ENCODE measurements at regions not wholly inside any gene's neighbourhood (a gene's known extent, or its start where the extent isn't known, plus 50 kb on each side); places are given as distances from the start of the nearest gene placed in this dataset.
"Not testable (repeated sequence)": the region's sequence is repeated elsewhere in the genome, so short reads cannot be mapped to it uniquely, and the experiment has no call there.

DNA sequence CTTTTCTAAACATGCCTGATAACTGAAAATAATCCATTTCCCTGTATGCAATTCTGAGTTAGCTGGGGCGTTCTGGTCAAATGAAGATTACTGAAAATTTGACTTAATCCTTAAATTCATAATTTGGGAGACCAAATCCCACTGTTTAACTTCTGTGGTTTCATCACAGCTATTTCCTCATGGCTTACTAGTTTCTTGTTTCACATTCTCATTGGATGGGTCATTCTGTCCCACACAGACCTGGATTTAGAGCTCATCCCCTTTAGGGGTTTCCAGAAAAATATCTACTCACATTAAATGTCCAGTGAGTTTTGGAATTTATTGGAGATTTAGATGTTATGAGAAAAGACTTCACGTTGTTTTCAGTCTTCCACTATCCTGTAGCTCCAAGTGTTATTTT is 709.3 kb upstream of the KLHL1 start:
- DNase-seq (ENCODE audit: low read depth in 4 of 4, low spot score in 2 of 4) = no peak

DNA sequence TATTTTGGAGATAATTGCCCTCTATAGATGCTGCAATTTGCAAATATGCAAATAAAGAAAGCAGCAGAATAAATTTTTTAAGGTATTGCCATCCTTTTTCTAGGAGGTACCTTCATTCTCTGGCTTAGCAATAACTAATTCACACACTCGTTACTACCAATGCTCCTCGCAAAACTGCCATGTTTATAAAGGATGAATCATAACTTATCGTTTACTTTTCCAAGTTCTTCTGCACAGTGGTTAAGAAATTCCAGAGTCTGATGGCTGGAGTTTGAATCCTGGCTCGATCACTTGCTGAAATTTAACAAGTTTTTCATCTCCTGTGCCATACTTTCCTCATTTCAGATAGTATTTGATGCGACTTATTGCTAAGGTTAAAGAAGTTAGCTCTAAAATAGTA is 708.6 kb upstream of the KLHL1 start:
- no peak for DNase-seq (ENCODE audit: low read depth in 4 of 4, low spot score in 2 of 4)

DNA sequence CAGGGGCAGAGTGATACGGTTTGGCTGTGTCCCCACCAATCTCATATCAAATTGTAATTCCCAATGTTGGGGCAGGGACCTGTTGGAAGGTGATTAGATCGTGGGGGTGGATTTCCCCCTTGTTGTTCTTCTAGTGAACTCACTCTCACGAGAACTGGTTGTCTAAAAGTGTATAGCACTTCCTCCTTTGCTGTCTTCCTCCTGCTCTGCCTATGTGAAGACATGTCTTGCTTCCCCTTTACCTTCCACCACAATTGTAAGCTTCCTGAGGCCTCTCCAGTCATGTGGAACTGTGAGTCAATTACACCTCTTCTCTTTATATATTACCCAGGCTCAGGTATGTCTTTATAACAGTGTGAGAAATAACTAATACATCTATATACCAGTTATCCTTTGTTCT is 706.4 kb upstream of the KLHL1 start:
- no peak for DNase-seq (ENCODE audit: low read depth in 4 of 4, low spot score in 2 of 4)

DNA sequence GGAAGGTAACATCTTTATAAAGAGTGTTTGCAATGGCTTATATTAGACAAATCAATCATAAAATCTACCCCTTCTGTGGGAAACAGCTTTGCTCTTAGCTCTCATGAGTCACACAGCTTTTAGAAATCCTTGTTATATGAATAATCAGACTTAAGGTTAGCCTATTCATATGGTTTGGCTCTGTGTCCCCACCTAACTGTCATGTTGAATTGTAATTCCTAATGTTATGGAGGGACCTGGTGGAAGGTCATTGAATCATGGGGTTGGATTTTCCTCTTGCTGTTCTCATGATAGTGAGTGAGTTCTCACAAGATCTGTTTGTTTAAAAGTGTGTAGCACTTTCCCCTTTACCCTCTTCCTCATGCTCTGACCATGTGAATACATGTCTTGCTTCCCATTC is 704.2 kb upstream of the KLHL1 start:
- DNase-seq (ENCODE audit: low read depth in 4 of 4, low spot score in 2 of 4) = no peak

DNA sequence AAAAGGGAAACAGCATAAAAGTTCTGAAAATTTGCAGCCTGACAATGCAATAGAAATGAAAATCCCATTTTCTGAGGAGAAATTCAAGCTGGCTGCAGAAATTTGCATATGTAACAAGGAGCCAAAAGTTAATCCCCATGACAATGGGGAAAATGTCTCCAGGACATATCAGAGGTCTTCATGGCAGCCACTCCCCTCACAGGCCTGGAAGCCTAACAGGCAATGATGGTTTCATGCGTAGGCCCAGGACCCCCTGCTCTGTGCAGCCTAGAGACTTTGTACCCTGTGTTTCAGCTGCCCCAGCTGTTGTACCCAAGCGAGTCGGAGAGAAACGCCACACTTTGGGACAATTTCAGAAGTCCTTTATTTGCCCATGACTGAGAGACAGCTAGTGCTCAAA is 701.3 kb upstream of the KLHL1 start:
- DNase-seq (ENCODE audit: low read depth in 4 of 4, low spot score in 2 of 4) = no peak

DNA sequence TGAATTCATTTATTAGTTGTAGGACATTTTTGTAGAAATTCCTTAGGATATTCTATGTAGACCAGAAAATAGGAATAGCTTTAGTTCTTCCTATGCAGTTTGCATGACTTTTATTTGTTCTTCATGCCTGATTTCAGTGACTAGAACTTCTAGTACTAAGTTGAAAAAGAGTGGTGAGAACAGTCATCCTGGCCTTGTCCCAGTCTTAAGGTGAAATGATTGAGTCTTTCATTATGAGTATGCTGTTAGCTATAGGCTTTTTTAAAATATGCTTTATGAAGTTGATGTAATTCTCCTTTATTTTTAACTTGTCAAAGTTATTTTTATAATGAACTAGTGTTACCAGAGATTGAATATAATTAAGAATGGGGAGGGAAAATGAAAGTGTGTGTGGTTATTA is 690.1 kb upstream of the KLHL1 start:
- no peak for DNase-seq (ENCODE audit: low read depth in 4 of 4, low spot score in 2 of 4)

DNA sequence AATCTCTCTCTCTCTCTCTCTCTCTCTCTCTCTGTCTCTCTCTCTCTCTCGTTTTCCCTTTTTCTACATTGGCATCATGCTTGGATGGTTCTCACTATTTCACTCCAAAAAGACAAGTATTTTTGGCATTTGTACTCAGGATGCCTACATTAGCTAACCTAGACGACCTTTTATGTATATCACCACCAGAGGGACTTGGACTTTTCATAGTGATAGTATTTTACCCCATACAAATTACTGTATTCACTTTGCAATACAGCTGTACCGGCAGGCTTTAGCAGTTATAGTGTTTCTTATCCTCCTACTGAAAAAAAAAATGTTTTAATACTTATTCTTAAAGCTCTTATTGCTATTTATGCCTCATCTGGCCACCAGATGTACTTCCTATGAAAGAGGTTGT is 687.2 kb upstream of the KLHL1 start:
- no peak for DNase-seq (ENCODE audit: low read depth in 4 of 4, low spot score in 2 of 4)

DNA sequence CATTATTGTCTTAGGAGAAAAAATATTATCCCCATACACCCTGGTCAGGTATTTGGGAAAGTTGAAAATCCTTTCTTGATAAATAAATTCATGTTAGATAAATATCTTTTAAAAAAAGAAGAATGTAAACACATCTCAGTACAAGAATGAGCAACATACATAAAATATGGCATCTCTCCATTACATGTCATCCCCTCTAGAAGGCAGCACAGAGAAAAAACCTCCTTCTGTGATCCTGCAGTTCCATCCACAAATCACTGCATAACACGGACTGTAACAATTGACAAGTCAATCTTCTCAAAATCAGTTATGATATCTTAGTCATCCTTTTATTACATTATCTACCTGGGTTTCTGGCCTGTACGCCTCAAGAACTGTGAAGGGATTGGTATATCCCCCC is 683.9 kb upstream of the KLHL1 start:
- no peak for DNase-seq (ENCODE audit: low read depth in 4 of 4, low spot score in 2 of 4)

DNA sequence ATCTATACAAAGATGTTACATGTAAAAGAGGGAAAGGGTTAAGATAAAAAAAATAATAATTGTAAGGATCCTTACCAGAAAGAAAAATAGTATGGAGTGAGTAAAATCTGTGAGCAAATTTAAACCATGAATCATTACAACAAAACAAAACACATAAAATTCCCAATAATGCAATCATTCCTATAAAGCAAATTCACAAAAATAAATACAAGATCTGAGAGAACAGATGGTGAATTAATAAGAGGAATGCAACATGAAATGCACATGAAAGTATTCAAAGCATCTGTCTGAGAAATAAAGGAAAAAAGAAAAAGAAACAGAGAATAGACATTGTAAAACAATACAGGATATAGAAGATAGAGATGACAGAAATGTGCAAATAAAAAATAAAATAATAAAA is 681.5 kb upstream of the KLHL1 start:
- DNase-seq (ENCODE audit: low read depth in 4 of 4, low spot score in 2 of 4) = no peak

DNA sequence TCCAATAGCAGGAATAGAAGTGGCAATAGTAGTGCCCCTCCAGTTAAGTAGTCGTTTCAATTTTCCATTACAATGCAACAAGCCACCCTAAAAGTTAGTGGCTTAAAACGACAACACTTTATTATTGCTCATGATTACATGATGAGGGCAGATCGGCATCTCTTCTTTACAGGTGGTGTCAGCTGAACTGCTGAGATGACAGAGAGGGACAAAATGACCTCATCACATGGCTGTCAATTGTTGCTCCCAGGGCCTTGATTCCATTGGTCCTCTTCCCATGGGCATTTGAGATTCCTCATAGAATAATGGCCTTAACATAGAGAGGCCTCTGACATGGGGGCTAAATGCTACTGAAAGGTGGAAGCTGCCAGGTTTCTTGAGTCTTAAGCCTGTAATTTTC is 679.8 kb upstream of the KLHL1 start:
- no peak for DNase-seq (ENCODE audit: low read depth in 4 of 4, low spot score in 2 of 4)

DNA sequence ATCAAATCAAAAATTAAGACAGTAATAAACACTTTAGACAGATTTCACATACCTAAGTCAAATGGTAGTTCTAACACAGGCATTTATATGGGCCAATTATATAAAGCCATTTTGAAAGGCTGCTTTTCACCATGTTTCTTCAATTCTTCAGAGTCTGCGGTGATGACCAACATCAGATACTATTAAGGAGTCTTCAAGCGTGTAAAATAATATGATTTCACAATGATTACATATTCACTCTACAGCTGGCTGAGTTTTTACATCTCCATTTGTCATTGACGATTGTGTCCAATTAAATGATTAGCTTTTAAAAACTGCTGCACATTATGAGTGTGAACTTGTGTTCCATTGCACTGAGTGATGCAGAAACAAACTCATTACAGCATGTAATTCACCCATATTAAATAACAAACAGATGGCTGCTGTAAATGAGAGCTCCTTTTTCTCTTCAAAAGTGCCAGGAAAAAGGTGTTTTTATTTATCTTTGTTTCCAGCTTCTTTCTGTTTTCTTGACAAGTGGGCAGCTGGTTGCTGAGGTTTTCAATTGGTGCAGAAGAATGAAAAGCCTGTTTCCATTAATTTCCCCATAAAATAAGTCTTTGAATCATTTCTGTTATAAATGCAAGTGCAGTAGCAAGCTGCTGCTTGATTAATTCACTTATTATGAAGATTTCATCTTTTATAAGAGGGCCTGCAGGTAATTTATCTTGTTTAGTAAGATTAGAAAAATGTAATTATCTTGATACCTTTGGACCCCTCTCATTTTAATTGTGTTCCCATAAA is 676.1 kb upstream of the KLHL1 start:
- no peak for DNase-seq (ENCODE audit: low read depth in 4 of 4, low spot score in 2 of 4)

DNA sequence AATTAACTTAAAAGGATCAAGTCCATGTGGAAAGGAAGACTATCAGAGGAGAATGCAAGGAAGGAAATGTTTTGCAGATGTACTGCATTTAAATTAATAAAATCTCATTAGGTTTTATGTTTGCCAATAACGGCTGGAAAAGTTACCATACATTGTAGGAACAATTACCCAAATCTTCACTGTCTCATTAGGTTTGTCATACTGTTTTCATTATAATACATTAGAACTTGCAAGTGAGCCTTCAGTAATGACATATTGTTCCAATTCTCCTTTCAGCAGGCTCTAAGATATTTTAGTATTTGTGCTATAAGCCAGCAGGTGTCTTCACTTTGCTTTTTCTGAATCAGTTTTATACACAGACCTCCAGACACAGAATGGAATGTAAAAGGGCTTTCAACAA is 661.6 kb upstream of the KLHL1 start:
- DNase-seq (ENCODE audit: low read depth in 4 of 4, low spot score in 2 of 4) = no peak

DNA sequence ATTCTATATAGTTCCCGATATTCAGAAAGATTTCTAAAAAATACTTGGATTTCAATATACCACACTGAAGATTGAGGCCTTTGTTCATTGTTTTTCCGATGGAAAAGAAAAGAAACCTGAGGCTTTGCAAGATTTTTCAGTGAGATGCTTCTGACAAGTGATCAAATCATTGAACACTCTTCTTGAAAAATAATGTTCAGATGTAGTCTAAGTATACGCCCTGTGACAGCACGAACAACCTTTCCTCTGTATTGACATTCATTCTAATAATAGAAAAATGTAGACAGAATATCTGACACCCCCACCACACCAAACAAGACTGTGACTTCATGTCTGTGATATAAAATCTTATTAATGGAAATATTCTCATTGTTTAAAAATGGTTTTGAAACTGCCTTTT is 650.7 kb upstream of the KLHL1 start:
- DNase-seq (ENCODE audit: low read depth in 4 of 4, low spot score in 2 of 4) = no peak

DNA sequence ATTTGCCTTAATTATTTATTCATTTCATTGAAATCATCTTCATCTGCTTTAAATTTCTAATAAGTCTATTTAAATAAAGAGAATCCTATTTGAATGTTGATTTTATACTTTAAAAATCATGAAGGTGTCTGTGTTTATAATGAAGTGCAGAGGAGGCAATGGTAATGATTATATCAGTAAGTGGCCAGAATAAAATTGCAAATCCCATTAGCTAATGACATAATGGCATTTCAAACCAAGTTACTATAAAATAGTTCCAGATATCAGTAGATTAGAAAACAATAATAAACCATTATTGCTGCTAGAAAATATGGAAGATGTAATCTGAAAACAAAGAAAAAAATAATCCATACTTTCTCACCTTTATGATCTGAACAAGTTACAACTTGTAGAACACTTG is 647.8 kb upstream of the KLHL1 start:
- no peak for DNase-seq (ENCODE audit: low read depth in 4 of 4, low spot score in 2 of 4)

DNA sequence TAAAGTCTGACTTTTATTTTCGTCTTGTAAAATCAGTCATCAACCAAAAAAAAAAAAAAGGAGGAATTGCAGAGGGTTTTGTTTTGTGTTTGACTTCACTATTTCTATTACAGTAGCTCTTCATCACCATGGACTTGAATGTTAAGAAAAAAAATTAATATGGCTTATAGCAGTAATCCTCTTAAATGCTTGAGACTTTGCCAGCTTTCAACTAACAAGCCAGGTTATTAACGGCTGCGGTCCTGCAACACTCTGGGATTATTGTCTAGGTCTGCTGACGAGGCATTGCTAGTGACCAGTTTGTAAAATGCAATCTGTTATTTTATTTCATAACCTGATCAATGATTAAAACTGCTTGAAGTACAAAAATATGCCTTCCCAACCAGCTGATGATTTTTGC is 647.2 kb upstream of the KLHL1 start:
- DNase-seq (ENCODE audit: low read depth in 4 of 4, low spot score in 2 of 4) = no peak

DNA sequence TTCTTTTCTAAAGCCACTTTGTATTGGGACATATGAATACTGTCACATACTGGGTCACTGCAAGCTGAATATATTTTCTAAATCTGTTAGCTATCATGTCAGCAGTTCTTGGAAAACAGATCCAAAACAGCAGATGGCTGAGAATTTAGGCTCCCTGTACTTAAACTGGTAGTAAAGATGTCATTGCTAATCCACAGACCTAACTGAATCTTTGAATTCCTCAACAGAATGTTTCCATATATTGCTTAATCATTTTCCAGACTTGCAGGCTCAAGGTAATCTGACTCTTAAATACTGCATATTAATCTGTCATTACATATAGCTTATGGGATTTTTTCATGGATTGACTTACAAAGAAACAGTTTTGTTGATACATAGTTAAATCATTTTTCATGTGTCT is 639.0 kb upstream of the KLHL1 start:
- peak in 1 of 4 donors; percentile 11 for DNase-seq (ENCODE audit: low read depth in 4 of 4, low spot score in 2 of 4)

DNA sequence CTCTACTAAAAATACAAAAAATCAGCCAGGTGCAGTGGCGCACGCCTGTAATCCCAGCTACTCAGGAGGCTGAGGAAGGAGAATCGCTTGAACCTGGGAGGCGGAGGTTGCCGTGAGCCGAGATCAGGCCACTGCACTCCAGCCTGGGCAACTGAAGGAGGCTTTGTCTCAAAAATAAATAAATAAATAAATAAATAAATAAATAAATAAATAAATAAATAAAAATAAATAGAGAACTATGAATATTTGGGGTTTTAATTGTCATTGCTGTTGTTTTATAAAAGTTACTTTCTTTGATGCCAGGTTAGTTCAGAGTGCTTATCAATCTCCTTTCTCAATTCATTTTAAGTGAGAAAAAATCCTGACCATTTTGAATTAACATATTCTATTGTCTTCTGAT is 638.2 kb upstream of the KLHL1 start:
- DNase-seq (ENCODE audit: low read depth in 4 of 4, low spot score in 2 of 4) = not testable (repeated sequence)

DNA sequence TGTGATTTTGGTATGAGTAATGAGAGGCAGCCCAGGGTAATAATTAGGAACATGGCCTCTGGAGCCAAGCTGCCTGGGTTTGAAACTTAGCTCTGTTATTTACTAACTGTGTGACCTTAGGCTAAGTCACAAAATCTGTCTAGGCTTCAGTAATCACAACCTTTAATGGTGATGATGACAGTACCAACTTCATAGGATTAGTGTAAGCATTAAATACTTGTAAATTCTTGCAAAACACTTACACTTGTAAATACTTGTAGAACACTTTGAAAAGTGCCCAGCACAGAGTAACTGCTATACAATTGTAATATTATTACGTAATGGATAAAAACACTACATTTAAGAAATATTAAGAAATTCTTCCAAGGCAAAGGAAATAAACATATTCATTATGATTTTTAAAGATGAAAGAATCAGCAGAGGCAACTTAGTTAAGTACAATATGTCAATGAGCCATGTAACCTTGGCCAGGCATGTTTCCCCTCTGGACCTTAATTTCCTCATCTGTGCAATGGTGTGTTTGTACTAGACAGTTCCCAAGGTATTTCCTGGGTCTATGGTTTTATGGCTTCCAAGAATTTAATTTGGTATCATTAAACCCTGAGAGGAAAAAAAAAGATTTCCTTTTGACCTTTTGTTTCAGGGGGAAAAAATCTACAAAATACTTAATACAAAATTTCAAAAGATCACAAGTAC is 628.5 kb upstream of the KLHL1 start:
- no peak for DNase-seq (ENCODE audit: low read depth in 4 of 4, low spot score in 2 of 4)

DNA sequence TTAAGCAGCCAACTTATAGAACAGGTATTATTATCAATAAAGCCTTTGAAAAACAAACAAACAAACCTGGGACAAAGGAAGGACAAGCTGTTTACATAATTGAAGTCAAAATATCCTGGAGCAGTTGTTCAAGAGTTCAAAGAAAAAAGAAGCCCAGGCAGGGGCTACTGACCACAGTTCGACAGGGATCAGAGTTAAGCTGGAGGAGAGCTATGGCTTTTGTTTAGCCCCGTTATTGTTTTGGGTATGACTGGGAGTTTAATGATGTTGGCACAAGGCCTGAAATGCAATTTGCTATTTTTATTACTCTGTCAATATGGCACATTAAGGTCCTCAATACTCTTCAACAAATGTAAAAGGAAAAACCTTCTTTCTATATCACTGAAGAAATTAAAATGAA is 624.4 kb upstream of the KLHL1 start:
- no peak for DNase-seq (ENCODE audit: low read depth in 4 of 4, low spot score in 2 of 4)

DNA sequence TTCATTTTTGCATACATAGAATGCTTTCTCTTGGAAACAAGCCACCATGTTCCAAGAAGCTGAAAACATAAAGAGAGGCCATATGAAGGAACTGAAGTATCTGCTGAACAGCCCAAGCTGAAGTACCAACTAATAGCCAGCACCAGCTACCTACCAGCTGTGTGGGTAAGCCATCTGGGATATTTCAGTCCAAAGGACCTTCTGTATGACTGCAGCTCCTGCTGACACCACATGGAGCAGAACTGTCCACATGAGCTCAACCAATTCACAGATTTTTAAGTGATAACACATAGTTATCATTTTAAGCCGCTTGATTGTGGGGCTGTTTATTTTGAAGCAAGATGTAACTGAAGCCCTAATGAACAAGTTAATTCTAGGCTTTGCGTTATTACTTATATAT is 621.1 kb upstream of the KLHL1 start:
- no peak for DNase-seq (ENCODE audit: low read depth in 4 of 4, low spot score in 2 of 4)

DNA sequence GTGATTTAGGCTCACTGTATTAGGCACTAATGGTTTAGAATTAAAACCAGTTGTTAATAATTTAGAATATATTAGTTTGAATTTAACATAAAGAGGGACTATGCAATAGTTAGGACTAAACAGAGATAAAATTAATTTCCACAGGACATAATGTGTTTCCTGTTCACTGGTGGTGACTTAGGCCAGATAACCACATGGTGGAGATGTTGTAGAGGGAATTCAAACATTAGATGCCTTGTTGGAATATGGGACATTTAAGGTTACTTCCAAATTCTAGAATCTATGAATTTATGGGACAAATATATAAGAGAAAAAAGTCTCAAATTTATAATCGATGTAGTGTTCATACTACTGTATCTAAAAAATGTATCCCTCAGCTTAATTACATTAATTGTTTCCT is 615.5 kb upstream of the KLHL1 start:
- DNase-seq (ENCODE audit: low read depth in 4 of 4, low spot score in 2 of 4) = no peak

DNA sequence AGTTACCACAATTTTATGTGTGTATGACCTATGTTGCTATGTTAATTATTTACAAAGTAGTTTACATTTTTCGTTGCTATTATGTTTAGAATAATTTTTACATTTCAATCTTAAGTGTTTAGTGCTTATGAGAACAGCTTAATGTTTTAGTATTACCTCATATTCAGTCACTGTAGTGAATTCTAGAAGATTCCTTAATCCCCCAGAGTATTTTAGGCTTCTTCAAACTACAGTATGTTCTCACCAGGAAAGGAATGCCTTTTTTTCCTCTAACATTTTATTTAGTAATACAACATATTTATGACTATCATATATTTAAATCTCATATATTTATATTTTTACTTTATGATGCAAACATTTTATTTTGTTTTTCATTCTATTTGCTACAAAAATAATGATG is 612.1 kb upstream of the KLHL1 start:
- no peak for DNase-seq (ENCODE audit: low read depth in 4 of 4, low spot score in 2 of 4)

DNA sequence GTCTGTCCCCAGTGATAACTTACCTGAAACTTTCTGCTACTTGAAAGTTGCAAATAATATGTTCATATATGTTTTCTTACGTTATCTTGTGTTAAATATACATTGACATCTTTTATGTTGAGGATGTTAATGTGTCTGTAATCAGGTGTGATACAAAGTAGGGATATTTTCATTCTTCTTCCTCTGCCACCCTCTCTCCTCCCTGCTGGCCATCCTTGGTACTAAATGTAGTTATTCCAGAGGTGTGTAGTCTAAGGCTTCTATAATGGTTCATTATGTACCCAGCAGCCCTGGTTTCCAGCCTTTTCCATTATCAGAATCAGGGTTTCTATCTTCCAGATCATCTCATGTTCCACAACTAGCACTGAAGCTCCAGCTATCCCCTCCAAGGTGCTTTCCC is 606.7 kb upstream of the KLHL1 start:
- DNase-seq (ENCODE audit: low read depth in 4 of 4, low spot score in 2 of 4) = no peak
